Kidney capillary endothelial cell (primary cell): ENCODE measurements at regions not wholly inside any gene's neighbourhood (a gene's known extent, or its start where the extent isn't known, plus 50 kb on each side); places are given as distances from the start of the nearest gene placed in this dataset.

Source experiments
- DNase-seq: peaks from one replicate; pipeline ENCODE4 v3.0.0-alpha.2; 2018; ENCODE audit warnings: low spot score

DNA sequence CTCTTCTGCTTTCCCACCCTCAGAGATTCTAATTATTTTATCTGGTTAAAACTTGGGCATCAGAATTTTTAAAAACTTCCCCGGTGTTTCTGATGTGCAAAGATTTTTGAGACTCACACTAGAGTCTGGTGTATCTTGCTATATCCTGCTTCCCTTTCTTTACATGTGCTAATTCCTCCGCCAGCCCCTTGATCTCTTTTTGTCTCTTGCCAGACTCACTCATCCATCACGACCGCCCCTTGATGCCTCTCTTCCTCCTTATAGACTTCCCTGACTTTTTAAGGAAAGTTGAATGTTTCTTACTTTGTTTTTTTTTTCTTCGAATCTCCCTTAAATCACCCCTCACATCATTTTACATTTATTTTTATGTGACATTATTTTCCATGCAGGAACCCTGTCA is 274.9 kb upstream of the PITX2 start:
- DNase-seq = no peak

DNA sequence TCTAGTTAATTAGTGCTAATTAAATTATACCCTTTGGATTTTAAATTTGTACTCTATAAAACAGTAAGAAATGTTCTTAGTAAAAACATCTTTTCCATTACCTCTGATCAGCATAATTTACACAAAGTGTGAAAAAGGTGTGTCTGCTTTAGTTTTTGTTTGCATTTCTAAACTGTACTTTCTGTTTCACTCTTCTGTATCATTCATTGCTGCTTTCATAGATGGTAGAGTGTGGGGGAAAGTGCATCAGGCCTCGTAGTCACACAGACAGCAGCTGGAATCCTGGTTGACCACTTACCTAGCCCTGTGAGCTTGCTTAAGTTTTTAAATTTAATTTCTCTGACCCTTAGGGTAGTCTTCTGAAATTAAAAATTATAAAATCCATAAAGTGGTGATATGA is 275.4 kb upstream of the PITX2 start:
- DNase-seq = no peak

DNA sequence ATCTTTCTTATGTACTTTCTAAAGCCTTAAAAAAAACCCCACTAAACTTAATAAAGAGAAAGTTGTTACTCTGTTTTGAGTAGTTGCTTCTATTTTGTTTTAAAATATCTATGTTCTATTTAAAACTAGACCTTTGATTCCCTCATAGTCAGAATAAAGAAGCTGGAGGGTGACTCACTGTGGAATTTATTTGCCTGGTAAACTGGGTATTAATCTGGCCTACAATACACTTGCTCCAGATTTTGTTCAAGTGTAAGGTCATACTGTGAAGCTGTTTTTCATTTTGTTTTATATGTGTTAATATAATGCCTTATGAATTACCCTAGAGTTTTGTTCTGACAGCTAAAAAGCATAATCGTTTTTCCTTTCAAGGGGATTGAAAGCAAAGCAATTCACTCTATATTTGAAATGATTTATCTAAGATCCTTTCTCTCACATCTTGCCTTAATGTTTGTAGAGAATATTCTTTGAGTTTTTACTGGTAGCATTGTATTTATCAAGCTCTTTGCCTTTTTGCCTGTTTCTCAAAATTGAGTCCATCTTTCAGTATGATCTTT is 277.4 kb upstream of the PITX2 start:
- no peak for DNase-seq

DNA sequence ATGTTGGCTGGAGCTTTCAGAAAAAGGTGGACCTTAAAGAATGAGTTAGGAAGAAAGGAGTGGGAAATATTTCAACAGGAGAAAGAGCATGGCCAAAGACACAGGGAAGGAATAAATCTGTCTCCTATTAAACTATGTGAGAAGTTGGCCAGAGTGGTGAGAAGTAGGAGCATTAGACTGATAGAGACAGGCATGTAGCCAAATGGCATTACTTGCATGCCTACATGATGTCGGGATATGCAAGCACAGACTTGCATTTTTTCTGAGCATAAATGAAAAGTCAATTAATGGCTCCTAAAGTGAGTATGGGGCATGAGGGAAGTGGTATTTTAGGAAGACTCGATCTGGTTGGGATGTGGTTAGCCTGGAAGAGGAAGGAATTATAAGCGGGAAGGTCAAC is 279.6 kb upstream of the PITX2 start:
- DNase-seq = no peak

DNA sequence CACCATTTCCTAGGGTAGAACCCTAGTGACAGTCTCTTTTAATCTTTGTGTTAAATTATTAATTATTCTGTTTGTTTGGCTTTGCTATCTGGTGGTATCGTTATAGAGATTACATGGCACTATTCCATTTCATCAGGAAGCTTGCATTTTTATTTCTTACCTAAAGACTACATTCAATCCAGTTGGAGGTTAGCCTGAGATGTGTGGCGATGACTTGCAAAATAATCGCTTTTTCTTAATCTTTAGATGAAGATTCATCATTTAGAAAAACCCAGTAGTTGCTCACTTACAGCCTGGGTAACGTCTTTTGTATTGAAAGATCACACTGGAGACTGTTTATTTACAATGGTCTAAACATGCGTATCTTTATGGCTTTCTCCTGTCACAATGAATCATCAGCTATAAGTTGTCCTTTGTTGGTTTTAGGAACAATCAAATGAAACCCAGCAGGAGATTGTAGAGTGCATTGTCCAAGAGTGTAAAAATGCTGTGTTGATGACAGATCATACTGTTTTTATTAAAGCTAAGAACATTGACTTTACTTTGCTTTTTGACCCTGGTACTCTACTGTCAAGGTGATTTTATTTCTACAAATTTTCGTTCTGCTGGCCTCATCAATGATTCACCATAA is 281.7 kb upstream of the PITX2 start:
- no peak for DNase-seq

DNA sequence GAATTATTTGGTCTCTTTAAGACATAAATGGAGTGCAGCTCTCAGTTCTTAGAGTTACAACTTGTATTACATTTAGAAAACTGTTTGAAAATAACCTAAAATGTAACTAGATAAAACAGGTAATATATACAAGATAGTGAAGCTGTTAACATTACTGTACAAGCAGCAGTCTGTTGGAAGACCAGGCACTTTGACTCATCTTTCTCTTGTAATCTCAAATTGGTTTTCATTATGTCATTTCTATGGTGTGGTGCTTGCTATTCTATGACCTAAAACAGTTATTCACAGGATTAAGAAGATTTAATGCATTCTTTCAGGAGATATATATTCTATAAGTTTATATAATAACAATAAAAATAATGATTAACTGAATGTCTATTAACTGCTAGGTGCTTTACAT is 282.5 kb upstream of the PITX2 start:
- DNase-seq = no peak

DNA sequence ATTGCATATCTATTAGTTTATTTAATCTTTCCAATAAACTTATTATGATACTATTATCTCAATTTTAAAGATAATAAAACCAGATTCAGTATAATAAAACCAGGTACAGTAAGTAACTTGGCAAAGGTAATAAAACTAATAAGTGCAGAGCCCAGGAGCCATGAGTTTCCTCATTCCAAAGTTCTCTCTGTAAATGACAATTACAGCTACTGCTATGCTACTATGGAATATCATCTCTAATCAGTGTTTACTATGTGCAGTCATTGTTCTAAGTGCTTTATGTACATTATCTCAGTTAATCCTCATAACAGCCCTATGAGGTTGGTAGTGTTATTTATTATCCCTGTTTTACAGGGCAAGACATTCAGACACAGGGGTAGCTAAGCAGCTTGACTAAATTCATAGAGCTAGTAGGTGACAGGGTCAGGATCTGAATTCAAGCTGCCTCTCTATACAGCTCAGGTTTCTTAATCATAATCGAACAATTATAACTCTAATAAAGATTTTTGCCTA is 285.0 kb upstream of the PITX2 start:
- no peak for DNase-seq

DNA sequence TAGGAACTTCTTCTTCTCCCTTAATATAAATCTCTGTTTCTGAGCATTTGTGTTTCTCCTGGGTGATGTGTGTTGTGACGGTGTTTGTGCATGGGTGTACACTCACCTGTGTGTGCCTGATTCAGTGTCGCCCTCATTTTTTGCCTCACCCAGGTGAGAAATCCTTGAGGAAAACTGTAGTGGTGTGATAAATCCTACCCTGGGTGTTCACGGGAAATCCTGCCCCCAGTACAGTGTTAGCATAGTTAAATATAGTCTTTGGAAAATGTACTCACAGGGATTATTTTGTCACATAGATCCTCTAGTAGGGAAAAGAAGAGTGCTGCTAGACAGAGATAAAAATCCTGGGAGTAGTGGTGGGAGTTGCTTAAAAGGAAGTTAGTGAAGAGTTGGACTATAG is 291.9 kb upstream of the PITX2 start:
- no peak for DNase-seq

DNA sequence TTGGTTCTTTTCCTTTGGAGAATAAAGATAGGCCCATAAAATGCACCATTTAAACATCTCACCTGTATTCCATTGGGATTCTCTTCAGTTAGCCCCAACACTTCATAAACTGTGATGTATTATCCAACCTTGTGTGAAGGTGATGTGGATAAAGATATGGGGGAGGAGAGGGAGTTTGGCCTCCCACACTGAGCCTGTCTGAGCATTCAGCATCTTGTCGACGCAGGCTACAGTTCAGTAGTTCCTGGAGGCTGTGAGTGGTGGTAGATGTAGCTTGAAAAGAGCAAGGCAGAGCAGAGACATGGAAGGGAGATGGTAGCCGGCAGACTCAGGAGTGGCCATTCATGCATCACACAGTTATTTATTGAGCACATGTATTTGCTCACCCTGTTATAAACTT is 292.4 kb upstream of the PITX2 start:
- no peak for DNase-seq

DNA sequence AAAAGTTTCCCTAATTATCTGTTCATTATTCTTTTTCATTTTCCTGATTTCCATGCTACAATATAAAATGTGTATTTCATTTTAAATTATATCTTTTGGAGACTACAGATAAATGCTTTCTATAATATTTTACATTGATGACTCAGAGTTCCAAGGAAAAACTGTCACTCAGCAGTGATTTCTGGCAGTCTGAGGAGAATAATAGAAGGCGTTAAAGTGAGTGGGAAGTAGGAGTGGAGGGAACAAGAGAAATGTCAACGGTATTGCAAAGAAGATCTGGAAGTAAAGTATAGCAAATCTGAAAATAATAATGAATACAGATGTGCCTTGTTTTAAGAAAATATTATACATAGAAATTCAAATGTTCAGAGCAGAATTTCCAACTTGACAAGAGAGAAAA is 293.6 kb upstream of the PITX2 start:
- DNase-seq = no peak

DNA sequence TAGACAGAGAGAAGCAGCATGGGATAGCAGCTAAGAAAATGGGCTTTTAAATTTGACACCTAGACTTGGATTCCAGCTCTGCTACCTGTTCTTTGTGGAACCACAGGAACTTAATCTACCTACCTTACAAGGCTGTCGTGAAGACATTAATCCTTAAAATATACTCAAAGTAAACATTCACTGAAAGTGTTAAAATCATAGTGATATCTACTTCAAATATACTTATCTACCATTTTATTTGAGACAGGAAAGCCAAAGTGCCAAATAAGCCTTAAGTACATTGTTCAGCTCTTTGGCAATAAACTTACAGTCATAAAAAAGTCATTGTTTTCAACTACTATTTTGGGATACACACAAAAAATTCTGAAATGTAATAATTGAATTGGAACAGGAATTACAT is 295.0 kb upstream of the PITX2 start:
- DNase-seq = no peak

DNA sequence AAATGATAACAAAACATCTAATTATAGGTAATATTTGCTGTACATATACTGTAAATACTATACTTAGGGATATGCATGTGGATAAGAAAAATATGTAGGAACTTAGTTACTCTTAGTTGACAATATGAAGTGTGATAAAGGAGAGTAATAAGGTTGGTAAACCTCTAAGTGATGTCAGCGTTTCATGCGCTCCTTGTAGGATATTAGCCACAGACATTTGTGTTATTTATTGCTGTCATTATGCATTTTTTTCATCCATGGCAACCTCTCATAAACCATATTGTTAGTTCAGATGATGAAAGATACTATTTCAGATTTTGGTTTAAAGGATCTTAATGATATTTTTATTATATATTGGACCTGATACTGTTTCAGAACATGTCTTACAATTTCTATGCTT is 298.1 kb upstream of the PITX2 start:
- no peak for DNase-seq

DNA sequence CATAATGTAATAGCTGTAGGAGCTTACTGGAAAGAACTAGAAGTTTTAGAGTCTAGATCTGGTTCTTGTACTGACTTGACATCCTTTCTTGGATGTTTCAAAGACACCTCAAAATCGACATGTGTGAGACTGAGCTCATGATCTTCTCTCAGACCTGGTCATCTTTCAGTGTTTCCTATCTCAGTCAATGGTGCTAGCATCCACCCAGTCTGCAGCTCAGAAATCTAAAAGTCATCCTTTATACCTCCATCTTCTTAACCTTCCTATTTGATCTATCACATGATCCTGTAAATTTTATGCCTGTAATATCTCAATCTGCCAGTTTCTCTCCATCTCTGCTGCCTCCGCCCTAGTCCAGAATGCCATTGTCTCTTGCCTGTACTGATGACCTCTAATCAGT is 301.9 kb upstream of the PITX2 start:
- no peak for DNase-seq

DNA sequence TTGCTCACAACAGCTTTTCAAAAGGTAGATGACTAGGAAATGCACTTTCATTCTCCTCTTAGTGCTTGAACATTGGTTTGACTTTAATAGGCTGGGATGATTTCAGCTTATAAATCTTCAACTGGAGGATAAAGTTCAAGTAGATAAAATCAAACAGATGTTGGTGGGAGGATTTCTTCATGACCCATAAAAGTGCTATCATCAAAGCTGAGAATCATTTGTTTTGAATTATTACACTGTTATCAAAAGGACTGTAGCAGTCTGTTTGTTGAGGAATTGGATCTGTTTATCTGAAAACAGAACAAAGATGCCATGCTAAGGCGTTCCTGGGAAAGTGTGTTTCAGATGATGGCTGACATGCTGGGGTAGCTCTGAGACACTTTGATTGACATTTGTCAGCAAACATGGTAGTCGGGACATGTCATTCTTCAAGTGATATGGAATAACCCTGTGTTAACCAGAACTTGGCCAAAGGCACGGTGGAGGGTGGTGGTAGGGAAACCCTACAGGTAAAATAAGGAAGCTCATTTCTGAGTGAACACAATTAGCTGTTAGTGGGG is 304.0 kb upstream of the PITX2 start:
- DNase-seq = no peak

DNA sequence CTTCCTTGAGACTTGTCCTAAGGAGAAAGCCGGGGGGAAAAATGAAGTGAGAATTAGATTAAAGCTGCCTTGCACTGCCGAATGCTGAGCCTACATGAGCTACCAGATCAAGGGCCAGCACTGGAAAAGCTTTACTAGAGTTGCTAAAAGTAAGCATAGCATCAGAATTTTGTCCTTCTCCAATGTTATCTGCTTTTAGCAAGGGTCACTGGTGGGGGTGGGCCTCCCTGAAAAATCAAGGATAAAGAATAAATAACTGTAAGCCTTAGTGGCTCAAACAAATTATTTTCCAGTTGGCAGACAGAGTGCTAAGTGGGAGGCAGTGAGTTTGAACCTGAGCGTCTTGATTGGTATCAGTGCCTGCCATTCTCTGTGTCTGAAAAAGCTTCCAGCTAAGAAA is 310.5 kb upstream of the PITX2 start:
- no peak for DNase-seq

DNA sequence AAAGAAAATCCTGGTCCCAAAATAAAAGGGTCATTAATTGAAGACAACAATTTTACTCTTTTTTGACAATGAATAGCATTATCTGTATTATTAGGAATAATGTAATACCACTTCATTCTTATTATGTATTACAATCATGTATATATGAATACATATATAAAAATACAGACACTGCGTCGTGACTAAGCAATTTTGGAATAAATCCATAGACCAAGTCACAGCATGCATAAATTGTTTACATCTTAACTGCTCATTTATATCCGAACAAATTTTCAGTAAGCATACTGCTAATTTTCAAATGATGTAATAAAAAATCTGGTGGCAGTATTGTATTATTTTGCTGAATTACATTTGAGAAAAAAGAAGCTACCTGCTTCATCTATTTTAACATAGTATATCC is 321.6 kb upstream of the PITX2 start:
- no peak for DNase-seq

DNA sequence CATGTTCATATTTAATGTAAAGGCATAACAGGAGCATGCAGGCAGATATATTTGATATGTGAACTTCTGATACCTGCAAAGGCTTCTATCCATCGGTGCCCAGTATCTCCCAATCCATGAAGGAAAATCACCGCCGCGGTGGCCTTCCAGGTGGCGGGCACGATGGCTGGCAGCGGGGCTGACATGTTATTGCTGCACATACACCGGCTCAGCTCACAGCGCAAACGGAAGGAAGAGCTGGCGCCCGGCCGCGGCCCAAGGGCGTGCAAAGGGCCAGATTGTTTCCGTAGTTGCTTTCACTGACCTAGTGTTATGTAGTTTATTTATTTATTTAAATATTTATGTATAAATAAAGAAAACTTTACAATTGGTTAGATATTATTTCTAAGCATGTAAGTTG is 322.7 kb upstream of the PITX2 start:
- no peak for DNase-seq

DNA sequence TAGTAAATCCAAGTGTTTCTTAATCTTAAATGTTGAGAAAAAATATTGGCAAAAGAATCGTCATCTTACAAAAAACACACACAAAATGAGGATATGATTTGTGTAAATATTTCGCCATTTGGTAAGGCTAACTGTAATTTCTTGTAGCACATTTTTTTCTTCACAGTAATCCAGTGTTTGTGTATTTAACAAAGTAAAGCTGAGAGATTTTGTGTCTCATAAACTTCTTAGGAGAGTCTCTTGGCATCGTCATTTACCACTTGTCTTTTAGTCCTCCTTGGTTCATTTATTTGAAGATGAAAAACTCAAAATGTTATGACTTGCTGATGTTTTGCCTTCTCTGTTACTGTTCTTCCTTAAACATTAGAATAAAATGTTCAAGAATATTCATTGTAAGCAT is 326.7 kb upstream of the PITX2 start:
- no peak for DNase-seq

DNA sequence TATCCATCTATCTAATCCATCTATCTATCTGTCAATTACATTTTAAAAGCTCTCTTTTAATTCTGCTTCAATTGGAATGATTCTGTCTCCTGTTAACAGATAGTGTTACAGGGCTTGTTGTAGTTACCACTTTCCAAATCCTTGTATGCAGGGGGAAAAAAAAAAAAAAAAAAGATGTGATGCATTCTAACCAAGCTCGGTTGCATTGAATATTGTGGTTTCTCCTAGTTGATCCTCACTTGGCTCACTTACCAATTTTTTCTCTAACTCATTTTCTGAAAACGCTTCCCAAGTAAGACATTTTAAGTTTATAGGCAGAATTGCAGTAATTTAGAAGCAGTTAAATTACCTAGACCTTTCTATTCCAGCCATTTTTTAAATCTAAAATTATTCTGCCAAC is 327.9 kb upstream of the PITX2 start:
- no peak for DNase-seq

DNA sequence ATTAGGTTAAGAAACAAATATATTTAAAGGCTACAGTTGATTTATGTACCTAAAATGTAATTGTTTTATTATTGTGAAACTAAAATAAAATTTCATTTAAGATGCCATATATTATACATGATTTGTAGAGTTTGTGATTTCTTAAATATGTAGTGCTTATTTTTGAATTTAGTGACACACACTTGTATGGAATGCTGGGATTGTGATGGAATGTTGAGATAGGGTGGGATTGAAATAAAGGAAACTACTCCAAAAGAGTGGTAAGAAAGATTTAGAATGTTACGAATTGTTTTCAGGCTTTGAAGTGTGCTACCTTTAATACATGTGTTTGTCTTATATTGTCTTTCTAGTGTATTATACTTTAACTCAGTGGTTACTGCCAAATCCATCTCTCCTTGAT is 330.3 kb upstream of the PITX2 start:
- DNase-seq = no peak

DNA sequence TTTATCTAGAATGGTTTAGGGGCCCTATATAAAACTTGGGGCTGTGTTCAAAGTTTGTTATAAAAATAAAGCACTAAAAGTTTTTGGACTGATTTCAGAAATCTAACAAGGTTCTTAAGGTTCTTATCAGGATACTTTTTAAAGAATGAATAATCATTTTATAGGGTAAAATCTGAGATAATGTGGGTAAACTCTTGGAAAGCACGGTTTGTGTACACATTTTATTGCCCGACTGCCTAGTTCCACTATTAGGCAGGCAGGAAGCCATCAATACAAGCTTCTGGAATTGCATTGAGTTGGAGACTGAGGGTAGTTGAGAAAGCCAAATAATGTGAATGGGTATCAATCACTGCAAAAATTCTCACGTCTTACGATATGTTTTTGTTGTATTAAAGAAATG is 331.0 kb upstream of the PITX2 start:
- DNase-seq = no peak

DNA sequence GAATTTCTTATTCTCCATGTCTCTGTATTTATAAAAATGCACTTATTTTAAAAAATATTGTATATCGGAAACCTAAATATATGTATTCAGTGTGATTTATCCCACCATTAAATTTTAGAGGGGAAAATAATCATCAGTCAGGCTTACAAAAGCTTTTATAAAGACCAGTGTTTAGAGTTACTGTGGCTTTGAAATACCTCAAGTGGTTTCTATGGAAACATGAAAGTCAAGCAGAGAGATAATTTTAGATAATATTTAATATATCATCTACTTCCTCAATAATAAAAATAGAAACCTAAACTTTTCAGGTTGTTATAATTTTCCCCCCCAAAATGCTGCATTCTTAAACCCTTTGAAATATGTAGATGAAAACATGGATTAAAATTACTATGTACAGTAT is 332.9 kb upstream of the PITX2 start:
- no peak for DNase-seq

DNA sequence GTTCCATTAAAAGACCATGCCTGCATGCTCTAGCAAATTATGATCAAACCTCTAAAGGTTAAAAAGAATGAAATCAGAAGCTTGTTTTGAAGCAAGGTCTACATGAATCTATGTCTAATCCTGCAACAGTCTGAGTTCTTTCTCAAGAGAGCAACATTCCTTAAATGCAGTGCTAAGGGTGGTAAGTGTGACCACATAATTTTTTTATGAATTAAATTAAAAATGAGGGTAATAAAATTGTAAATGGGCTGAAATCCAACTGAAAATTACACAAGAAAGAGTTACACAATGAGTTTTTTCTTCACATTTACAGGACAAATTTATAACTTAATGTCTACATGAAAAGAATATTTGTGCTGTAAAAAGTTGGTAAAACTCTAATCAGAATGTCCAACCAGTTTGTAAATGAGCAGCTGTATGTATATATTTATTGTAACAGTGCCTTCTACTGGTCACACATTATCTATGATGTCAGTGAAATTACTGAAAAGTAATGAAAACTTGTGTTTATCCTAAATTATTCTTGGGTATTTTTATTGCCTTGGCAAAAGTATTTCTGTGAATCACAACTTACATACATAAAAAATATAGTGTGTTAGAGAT is 336.3 kb upstream of the PITX2 start:
- DNase-seq = no peak

DNA sequence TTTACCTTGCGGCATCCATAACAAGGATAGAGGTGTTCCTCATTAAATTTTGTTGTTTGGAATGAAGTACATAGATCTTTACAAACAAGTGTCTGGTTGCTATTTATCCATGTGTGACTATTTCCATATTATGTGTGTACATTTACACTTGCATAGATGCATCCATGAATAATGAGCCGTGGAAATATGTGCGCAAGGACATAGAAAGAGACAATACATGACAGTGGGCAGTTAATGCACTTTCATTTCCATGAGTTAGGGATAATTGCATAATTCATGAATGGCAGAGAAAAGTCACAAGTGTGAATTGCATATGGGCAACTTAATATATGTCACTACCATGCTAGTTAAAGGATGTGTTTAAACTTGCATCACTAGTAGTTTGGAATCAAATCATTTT is 338.2 kb upstream of the PITX2 start:
- no peak for DNase-seq
